Endothelial cell of umbilical vein (primary cell): ENCODE measurements at regions not wholly inside any gene's neighbourhood (a gene's known extent, or its start where the extent isn't known, plus 50 kb on each side); places are given as distances from the start of the nearest gene placed in this dataset.

Experiments used
- BruUV-seq: library from RNA; stranded (reverse); fragments of 400-500 nt; replicated peaks from 2 replicates; lab custom pipeline; 2021; lab: Mats Ljungman, UMichigan
- CTCF ChIA-PET: fragments of 300-600, 350-600 bp; sonication (Branson Sonifier 250); formaldehyde crosslinking; loops from one replicate; lab custom pipeline; 2021; ENCODE audit warnings: antibody characterized with exemption, inconsistent platforms; lab: Charles Lee
- POLR2A ChIA-PET: fragments of 300-600, 350-600 bp; sonication (Branson Sonifier 250); formaldehyde crosslinking; loops from one replicate; lab custom pipeline; 2021; ENCODE audit warnings: antibody characterized with exemption, inconsistent platforms; lab: Charles Lee
- DNase-seq: peaks from one replicate; pipeline ENCODE4 v3.0.0-alpha.2; 2011; ENCODE audit warnings: low read depth, low spot score
- FAIRE-seq: peaks from 2 replicates; lab custom pipeline; 2011; peaks lifted over from hg19 to GRCh38; lab: Jason Lieb, UNC
- H2AFZ ChIP-seq: 2 replicates; pipeline ENCODE4 v1.6.0; 2012; ENCODE audit warnings: low read depth, low read length, control low read depth, inconsistent platforms
- H3K27ac ChIP-seq: 2 replicates; pipeline ENCODE4 v1.5.1; 2011; ENCODE audit warnings: low read depth, mild to moderate bottlenecking, control low read depth, low read length, moderate library complexity; ENCODE audit not compliant: insufficient read depth
- H3K27me3 ChIP-seq, 2 experiments: 2 replicates each; pipeline versions ENCODE4 v1.6.0 to v1.6.1; 2011; ENCODE audit warnings: low read length in 2 of 2, mixed read lengths in 1 of 2; ENCODE audit not compliant: control insufficient read depth in 2 of 2, insufficient read depth in 2 of 2
- H3K36me3 ChIP-seq, 2 experiments: 2 replicates in 1 of 2; 3 replicates in 1 of 2; pipeline ENCODE4 v1.5.1; 2011; ENCODE audit warnings: low read length in 2 of 2, mild to moderate bottlenecking in 1 of 2, moderate library complexity in 1 of 2; ENCODE audit not compliant: control insufficient read depth in 2 of 2, insufficient read depth in 2 of 2; ENCODE audit errors: extremely low read depth in 1 of 2
- H3K4me1 ChIP-seq: 3 replicates; pipeline ENCODE4 v1.5.1; 2011; ENCODE audit warnings: mild to moderate bottlenecking, low read length; ENCODE audit not compliant: control insufficient read depth, insufficient read depth; ENCODE audit errors: extremely low read depth
- H3K4me2 ChIP-seq: 2 replicates; pipeline ENCODE4 v1.6.1; 2011; ENCODE audit warnings: low read length, control low read depth, mixed read lengths; ENCODE audit not compliant: insufficient read depth
- H3K4me3 ChIP-seq, 3 experiments: fragments of 200-600 bp in 1 of 3; sonication (generic), shearing (Covaris generic) in 1 of 3; replicated peaks in 1 of 3; 2 replicates each; pipeline ENCODE4 v1.5.1; 2011 to 2016; ENCODE audit warnings: control low read depth in 3 of 3, low read length in 3 of 3, mild to moderate bottlenecking in 2 of 3, inconsistent platforms in 1 of 3, low read depth in 1 of 3, moderate library complexity in 1 of 3; ENCODE audit not compliant: insufficient read depth in 1 of 3
- H3K79me2 ChIP-seq: 2 replicates; pipeline ENCODE4 v1.6.0; 2012; ENCODE audit warnings: low read length, inconsistent platforms; ENCODE audit not compliant: control insufficient read depth, insufficient read depth
- H3K9ac ChIP-seq: replicated peaks from 2 replicates; pipeline ENCODE3; 2011; ENCODE audit warnings: low read length, control low read depth; ENCODE audit not compliant: insufficient read depth; ENCODE audit errors: extremely low read depth
- H3K9me1 ChIP-seq: replicated peaks from 3 replicates; pipeline ENCODE4 v1.6.0; 2011; ENCODE audit warnings: mild to moderate bottlenecking, low read length; ENCODE audit not compliant: control insufficient read depth, insufficient read depth; ENCODE audit errors: extremely low read depth
- H3K9me3 ChIP-seq: replicated peaks from 2 replicates; pipeline ENCODE4 v1.5.1; 2012; ENCODE audit warnings: low read length, inconsistent platforms; ENCODE audit not compliant: control insufficient read depth, insufficient read depth
- H4K20me1 ChIP-seq: replicated peaks from 2 replicates; pipeline ENCODE3; 2011; ENCODE audit warnings: mild to moderate bottlenecking, low read length; ENCODE audit not compliant: control insufficient read depth, insufficient read depth; ENCODE audit errors: extremely low read depth
- CTCF ChIP-seq, 2 donors: IDR thresholded peaks; 1 replicate in 1 of 2; 2 replicates in 1 of 2; pipeline ENCODE4 v1.5.1; 2011; ENCODE audit warnings: low read length in 2 of 2, mild to moderate bottlenecking in 2 of 2, moderate library complexity in 2 of 2, control low read depth in 1 of 2, inconsistent platforms in 1 of 2, low read depth in 1 of 2; ENCODE audit not compliant: insufficient read depth in 1 of 2; ENCODE audit errors: extremely low read depth in 1 of 2
- FOS ChIP-seq: IDR thresholded peaks from 2 replicates; pipeline ENCODE4 v1.6.1; 2011; ENCODE audit warnings: mild to moderate bottlenecking, low read length, moderate library complexity, borderline replicate concordance; ENCODE audit not compliant: insufficient read depth
- GATA2 ChIP-seq: IDR thresholded peaks from 2 replicates; pipeline ENCODE4 v1.7.0; 2011; ENCODE audit warnings: low read depth, mild to moderate bottlenecking, moderate library complexity, mixed read lengths, low read length; ENCODE audit not compliant: insufficient read length, insufficient read depth
- MAX ChIP-seq: IDR thresholded peaks from 2 replicates; pipeline ENCODE4 v1.6.1; 2011; ENCODE audit not compliant: insufficient read depth, insufficient read length
- dilution Hi-C: fragments of 300-500 bp; cut with MboI; formaldehyde crosslinking; loops from one replicate; pipeline ENCODE4 v1.15.0; 2019; ENCODE audit warnings: low sequenced_read_pairs; ENCODE audit not compliant: extremely low pct_ligation_motif_present
- intact Hi-C: fragments of 100-400 bp; cut with micrococcal nuclease; formaldehyde crosslinking; loops from one replicate; pipeline ENCODE4 v1.10.0; 2022

DNA sequence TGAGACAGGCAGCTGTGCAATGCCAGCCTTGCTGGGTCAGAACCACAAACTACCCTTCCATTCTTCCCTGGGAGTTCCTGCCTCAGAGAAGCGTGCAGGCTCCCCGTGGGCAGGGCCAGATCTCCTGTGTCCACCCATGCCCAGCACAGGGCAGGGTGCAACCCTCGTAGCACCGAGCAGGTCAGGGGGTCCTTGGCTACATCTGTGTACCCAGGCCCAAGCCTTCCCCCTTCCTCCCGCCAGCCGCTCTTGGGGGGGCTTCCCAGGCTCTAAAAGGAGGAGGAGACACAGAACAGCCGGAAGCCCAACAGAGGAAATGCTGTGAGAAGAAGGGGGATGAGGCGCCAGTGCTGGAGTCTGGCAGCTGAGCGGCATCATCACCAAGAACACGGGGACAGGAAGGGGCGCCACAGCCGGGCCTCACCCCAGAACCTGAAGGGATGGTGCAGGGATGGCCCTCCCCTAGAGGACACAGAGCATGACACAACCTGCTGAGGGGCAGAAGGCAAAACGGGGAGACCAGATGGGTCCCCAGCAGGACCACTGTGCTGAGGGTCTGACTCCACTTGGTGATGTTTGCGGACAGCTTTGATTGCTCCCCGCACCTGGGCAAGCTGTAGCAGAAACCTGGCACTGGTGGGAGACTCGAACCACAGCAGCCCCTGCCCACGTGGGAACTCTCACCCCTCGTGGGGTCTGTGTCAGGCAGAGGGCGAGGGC is 233.2 kb downstream of the NPHP4 start:
- Histone ChIP-seq H3K79me2 (no peaks in the 10 kb centered on the region), H4K20me1 (no peaks in the 10 kb centered on the region), H3K4me2 (no peak overlapping the region), H2AFZ (no peak overlapping the region), H3K36me3 (no peaks in the 10 kb centered on the region), H3K27ac (no peak overlapping the region), H3K4me3 (no peak overlapping the region), H3K4me1 (no peaks in the 10 kb centered on the region), H3K9ac (no peak overlapping the region), H3K9me3 (no peaks in the 10 kb centered on the region), H3K9me1 (no peaks in the 10 kb centered on the region), H3K27me3 (no peaks in the 10 kb centered on the region)
- dilution Hi-C loops: no loop called here
- FAIRE-seq: no peak
- CTCF ChIA-PET: no interaction called here
- TF ChIP-seq MAX: no peak
- no peak for TF ChIP-seq CTCF (IDR thresholded peaks at IDR 0.05; ENCODE audit: extremely low read depth in 1 of 2, insufficient read depth in 1 of 2, low read depth in 1 of 2, low read length in 2 of 2)
- TF ChIP-seq FOS: no peak
- no peak for TF ChIP-seq GATA2
- no peak for DNase-seq
- BruUV-seq: no TSS peak
- intact Hi-C loops: no loop called here
- POLR2A ChIA-PET: no interaction called here
